Endothelial cell of hepatic sinusoid (primary cell): ENCODE measurements at regions not wholly inside any gene's neighbourhood (a gene's known extent, or its start where the extent isn't known, plus 50 kb on each side); places are given as distances from the start of the nearest gene placed in this dataset.
"Not testable (repeated sequence)": the region's sequence is repeated elsewhere in the genome, so short reads cannot be mapped to it uniquely, and the experiment has no call there.

ENCODE experiments used
- in situ Hi-C: cut with HindIII; loops from 2 replicates; pipeline ENCODE4 v1.10.0; 2017; ENCODE audit warnings: low sequenced_read_pairs

- in situ Hi-C loops = no loop called here
These were observed 882.9 kb downstream of the TRAM1L1 start for GRCh38 chr4:116202524-116202923.

DNA sequence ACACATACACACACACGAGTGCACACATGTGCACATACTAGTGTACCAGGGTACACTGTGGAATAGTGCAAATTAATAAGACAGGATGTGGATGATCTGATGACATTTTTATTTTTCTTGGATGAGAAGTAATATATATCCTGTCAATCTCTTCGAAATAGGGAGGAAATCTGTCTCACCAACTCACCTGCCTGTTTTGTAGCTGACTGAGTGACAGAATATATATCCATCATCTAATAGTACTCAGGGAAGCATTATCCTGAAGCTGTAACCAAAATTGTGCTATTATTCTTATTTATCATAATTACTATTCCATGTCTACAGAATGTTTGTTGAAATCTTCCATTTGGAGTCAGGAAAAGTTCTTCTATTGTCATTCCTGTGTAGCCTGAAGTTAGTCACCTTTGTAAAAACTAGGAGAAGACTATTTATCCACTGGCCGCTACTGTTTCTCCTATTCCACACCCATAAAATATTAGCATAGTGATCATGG lies 888.0 kb downstream of the TRAM1L1 start:
- in situ Hi-C loops = no loop called here

GRCh38 chr4:116183241-116183640 lies 902.1 kb downstream of the TRAM1L1 start:
- in situ Hi-C loops = no loop called here

DNA sequence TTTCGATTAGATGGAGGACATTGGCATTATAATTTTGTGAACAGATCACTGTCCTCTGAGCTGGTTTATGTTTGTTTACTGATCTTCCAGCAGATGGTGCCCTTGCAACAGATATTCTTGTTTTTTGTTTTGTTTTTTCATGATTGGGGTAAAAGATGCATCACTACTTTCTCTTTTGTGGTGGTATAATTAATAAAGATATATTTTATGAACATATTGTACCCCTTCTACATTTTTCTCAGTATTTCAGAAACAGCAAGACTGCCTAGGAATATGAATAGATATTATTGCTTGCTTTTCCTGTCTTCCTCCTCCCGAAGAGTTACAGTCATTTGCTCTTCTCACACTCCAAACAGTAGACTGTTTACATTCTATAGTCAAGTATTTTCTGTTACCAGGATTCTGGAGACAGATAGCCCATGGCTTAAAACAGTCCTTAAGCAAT lies 905.2 kb downstream of the TRAM1L1 start:
- in situ Hi-C loops = no loop called here

DNA sequence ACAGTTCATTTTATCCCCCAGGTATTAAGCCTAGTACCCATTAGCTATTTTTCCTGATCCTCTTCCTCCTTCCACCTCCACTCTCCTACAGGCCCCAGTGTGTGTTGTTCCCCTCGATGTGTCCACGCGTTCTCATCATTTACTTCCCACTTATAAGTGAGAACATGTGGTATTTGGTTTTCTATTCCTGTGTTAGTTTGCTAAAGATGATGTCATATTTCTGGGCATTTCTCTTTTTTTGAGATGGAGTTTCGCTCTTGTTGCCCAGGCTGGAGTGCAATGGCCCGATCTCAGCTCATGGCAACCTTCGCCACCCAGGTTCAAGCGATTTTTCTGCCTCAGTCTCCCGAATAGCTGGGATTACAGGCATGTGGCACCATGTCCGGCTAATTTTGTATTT lies 934.0 kb downstream of the TRAM1L1 start:
- in situ Hi-C loops = not testable (repeated sequence)

DNA sequence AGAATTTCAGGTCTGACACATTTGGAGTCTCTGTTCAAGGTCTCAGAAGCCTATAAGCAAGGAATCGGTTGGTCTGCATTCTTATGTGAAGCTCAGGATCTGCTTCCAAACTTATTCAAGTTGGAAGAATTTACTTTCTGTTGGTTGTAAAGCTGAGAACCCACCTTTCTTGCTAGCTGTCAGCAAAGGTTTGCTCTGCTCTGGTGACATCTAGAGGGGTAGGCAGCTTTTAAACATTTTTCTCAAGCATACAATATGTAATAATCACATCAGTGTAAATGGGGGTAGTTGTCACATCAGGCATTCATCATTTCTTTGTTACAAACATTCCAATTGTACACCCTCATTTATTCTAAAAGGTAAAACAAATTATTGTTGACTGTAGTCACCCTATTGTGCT lies 935.2 kb downstream of the TRAM1L1 start:
- in situ Hi-C loops = no loop called here

DNA sequence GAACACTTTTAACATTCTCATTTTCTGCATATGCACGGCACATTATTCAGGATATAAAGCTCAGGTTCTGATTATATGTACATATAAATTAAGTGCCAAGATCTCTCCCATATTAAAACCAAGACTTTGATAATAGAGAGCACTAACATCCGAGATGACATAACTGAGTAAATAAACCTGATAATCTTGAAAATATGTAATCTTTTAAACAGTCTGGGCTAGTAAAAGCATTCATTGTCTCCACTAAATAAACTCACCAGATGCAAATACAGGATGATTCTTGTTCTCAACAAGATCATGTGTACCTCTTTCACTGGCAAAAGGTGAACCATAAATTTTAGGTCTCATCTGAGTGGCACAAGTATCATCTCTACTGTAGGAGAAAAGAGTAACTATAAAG lies 942.2 kb downstream of the TRAM1L1 start:
- in situ Hi-C loops = no loop called here

DNA sequence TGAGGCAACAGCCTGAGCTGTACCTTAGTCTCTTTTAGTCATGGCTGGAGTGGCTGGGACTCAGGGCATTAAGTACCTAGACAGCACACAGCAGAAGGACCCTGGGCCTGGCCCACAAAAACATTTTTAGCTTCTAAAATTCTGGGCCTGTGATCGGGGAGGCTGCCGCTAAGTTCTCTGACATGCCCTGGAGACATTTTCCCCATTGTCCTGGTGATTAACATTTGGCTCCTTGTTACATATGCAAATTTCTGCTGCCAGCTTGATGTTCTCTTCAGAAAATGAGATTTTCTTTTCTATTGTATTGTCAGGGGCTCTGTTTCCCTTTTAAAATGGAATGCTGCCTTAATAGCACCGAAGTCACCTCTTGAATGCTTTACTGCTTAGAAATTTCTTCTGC lies 952.4 kb downstream of the TRAM1L1 start:
- in situ Hi-C loops = no loop called here

- in situ Hi-C loops = no loop called here
These were observed 958.6 kb downstream of the TRAM1L1 start for GRCh38 chr4:116126794-116127193.

DNA sequence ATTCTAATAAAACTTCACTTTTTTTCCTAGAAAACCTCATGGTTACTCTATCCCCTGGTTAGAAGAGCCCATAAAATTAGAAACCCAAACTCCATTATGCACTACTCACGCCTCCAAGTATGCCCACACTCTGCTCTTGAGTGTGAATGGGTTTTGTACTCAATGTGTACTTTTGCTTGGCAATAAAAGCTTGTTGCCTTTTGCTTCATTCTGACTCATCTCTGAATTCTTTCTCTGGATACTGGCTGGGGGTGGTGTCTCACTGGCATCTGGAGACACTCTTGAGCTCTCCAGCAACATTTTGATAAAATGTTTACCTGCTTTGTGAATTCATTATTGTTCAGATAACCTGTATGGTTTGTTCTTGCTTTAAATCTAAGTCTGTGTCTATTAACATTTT lies 963.3 kb downstream of the TRAM1L1 start:
- in situ Hi-C loops = no loop called here

DNA sequence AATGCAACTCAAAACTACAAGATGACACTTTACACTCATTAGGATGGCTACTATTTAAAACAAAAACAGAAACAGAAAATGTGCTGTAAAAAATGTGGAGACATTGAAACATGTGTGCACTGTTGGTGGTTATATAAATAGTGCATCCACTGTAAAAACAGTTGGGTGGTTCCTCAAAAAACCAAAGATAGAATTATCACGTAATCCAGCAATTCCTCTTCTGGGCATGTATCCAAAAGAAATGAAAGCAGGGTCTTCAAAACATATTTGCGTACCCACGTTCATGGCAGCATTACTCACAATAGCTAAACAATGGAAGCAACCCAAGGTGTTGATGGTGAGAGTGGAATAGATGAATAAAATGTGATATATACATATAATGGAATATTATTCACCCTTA lies 967.2 kb downstream of the TRAM1L1 start:
- in situ Hi-C loops = no loop called here

DNA sequence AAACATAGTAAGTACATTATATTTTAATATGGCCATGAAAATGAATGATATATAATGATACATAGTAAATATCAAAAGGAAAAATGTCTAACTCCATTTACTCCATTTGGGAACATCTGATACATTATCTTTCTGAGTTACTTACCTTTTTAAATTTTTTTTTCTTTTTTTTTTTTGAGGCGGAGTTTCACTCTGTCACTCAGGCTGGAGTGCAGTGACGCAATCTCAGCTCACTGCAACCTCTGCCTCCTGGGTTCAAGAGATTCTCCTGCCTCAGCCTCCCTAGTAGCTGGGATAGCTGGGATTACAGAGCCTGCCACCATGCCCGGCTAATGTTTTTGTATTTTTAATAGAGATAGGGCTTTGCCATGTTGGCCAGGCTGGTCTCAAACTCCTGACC lies 972.5 kb downstream of the TRAM1L1 start:
- in situ Hi-C loops = not testable (repeated sequence)

DNA sequence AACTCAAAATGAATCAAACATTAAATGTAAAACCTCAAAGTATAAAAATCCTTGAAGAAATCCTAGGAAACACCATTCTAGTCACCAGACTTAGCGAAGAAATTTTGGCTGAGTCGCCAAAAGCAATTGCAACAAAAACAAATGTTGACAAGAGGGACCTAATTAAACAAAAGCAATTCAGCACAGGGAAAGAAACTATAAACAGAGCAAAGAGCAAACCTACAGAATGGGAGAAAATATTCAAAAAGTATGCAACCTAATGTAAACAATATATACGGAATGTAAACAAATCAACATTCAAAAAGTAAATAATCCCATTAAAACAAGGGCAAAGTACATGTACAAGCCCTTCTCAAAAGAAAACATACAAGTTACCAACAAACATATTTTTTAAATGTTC lies 974.7 kb downstream of the TRAM1L1 start:
- in situ Hi-C loops = no loop called here

DNA sequence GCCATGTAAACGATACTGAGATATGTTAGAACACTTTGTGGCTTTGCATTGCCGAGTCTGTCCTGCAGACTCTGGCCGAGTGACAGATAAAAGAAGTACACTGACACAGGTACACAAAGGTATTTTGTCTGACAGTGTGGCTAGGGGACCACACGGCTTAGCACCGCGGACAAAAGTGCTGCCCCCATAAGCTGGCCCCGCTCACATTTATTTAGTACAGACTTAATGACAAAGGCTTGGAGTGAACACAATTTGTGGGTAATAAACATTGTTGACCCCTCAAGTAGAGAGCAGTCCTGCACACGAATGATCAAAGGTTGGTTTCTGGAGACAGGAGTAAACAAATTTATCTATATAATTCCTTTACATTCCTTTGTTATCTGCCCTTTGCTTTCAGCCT lies 976.8 kb downstream of the TRAM1L1 start:
- in situ Hi-C loops = no loop called here

DNA sequence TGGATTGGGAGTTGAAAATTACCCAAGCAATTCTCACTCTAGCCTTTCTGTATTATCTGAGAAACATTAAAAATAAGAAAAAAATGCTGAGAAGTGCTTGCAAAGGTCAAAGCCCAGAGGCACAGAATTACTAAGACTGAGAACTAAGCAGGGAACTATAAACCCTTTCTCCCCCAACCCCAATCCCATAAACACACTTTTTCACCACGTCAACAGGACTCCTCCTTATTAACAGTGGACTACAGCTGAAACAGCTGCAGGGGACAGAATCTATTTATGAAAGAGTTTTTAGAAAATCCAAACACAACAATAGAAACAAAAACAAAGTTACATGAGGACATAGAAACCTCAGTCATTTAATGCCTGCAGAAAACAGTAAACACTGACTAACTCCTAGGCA lies 984.1 kb downstream of the TRAM1L1 start:
- in situ Hi-C loops = no loop called here

DNA sequence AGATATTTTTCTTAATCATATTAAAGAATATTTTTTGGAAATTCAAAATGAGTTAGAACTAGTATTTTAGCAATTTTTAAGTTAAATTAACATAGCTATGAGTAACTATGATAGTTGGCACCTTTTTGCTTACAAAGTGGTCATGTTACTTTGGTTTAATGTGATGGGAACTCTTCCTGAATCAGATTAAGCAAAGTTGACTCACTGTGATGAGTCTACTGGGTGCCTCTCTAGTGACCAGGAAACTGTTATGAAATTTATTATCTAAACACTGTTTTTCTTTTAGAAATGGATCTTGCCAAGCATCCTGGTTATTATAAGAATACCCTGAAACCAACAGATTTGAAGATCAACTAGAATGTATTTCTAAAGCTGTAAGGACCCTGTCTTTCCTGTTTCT lies 985.8 kb downstream of the TRAM1L1 start:
- in situ Hi-C loops = no loop called here

DNA sequence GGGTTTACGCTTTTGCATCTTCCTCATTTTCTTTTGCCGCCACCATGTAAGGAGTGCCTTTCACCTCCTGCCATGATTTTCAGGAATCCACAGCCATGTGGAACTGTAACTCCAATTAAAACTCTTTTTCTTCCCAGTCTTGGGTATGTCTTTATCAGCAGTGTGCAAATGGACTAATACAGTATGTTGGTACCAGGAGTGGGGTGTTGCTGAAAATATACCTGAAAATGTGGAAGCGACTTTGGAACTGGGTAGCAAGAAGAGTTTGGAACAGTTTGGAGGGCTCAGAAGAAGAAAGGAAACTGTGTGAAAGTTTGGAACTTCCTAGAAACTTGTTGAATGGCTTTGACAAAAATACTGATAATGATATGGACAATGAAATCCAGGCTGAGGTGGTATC lies 983.9 kb upstream of the NDST4 start:
- in situ Hi-C loops = not testable (repeated sequence)

DNA sequence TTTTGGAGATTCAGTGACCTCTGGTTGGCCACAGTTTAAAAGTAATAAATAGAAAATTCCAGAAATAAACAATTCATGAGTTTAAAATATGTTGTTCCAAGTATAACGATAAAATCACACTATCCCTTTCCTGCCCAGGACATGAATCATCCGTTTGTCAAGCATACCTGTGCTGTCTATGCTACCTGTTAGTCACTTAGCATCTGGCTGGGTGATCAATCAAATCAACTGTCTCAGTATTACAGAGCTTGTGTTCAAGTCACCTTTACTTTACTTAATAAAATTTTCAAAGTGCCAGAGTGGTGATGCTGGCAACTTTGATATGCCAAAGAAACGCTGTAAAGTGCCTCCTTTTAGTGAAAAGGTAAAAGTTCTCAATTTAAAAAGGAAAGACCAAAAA lies 979.5 kb upstream of the NDST4 start:
- in situ Hi-C loops = no loop called here

- in situ Hi-C loops = no loop called here
These were observed 975.4 kb upstream of the NDST4 start for GRCh38 chr4:116088771-116089170.

- in situ Hi-C loops = no loop called here
These were observed 969.5 kb upstream of the NDST4 start for GRCh38 chr4:116082808-116083366.

DNA sequence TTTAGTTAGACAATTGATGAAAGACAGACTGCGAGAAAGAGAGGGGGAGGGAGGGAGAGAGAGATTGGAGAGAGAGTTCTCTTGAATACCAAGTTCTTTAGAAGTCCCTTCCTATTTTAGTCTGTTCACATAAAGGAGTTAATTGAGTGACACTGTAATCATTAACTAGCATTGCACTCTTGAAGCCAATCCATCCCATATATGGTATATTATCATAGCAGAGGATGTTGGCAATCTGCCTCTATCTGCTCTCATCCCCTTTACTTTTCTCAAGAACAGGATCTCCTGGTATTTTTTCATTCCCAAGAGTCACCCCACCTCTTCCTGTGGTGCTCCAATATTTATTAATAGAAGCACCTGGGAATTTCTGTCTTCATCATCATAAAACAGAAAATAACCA lies 959.6 kb upstream of the NDST4 start:
- in situ Hi-C loops = no loop called here

GRCh38 chr4:116070283-116070682 lies 956.9 kb upstream of the NDST4 start:
- in situ Hi-C loops = no loop called here

- in situ Hi-C loops = no loop called here
These were observed 953.4 kb upstream of the NDST4 start for GRCh38 chr4:116066711-116067245.
